Neural cell (in vitro differentiated cells): ENCODE measurements at regions not wholly inside any gene's neighbourhood (a gene's known extent, or its start where the extent isn't known, plus 50 kb on each side); places are given as distances from the start of the nearest gene placed in this dataset.
"Not testable (repeated sequence)": the region's sequence is repeated elsewhere in the genome, so short reads cannot be mapped to it uniquely, and the experiment has no call there.

Source experiments
- H2AFZ ChIP-seq: fragments of 200-600, 300-800 bp; sonication (generic), shearing (Covaris generic); 2 replicates; pipeline ENCODE4 v1.6.0; 2014; ENCODE audit warnings: low read depth, mild to moderate bottlenecking, antibody characterized with exemption, low read length, moderate library complexity
- H3F3A ChIP-seq: fragments of 200-600 bp; shearing (Covaris generic); 2 replicates; pipeline ENCODE4 v1.6.1; 2016; ENCODE audit warnings: mild to moderate bottlenecking, moderate library complexity, mixed read lengths, antibody characterized with exemption, low read length; ENCODE audit not compliant: insufficient read depth, poor library complexity, severe bottlenecking
- H3K27ac ChIP-seq: fragments of 200-600, 300-800 bp; sonication (generic), shearing (Covaris generic); 2 replicates; pipeline ENCODE4 v1.5.1; 2014; ENCODE audit warnings: mild to moderate bottlenecking, low read length, moderate library complexity
- H3K27me3 ChIP-seq: fragments of 300-800, 200-600 bp; sonication (generic), shearing (Covaris generic); 2 replicates; pipeline ENCODE4 v1.6.0; 2014; ENCODE audit warnings: mild to moderate bottlenecking, low read depth, low read length, moderate library complexity; ENCODE audit not compliant: insufficient read depth
- H3K36me3 ChIP-seq: fragments of 300-800, 200-600 bp; sonication (generic), shearing (Covaris generic); 2 replicates; pipeline ENCODE4 v1.5.1; 2014; ENCODE audit warnings: mild to moderate bottlenecking, antibody characterized with exemption, low read length, moderate library complexity; ENCODE audit not compliant: insufficient read depth
- H3K4me2 ChIP-seq: fragments of 300-800, 200-600 bp; sonication (generic), shearing (Covaris generic); 2 replicates; pipeline ENCODE4 v1.6.0; 2014; ENCODE audit warnings: mild to moderate bottlenecking, low read length
- H3K4me3 ChIP-seq: fragments of 300-800, 200-600 bp; sonication (generic), shearing (Covaris generic); 2 replicates; pipeline ENCODE4 v1.5.1; 2014; ENCODE audit warnings: mild to moderate bottlenecking, low read length, moderate library complexity
- H3K79me2 ChIP-seq: fragments of 200-600 bp; shearing (Covaris generic); replicated peaks from 2 replicates; pipeline ENCODE4 v1.6.0; 2014; ENCODE audit warnings: mild to moderate bottlenecking, low read length, moderate library complexity; ENCODE audit not compliant: insufficient read depth
- H3K9ac ChIP-seq: fragments of 300-800, 200-600 bp; sonication (generic), shearing (Covaris generic); 2 replicates; pipeline ENCODE4 v1.6.1; 2016; ENCODE audit warnings: mild to moderate bottlenecking, low read length, mixed read lengths
- H3K9me2 ChIP-seq: fragments of 200-600 bp; shearing (Covaris generic); 2 replicates; pipeline ENCODE4 v1.6.1; 2016; ENCODE audit warnings: mild to moderate bottlenecking, low read length, mixed read lengths; ENCODE audit not compliant: insufficient read depth
- H3K9me3 ChIP-seq: fragments of 200-600, 300-800 bp; sonication (generic), shearing (Covaris generic); 2 replicates; pipeline ENCODE4 v1.6.1; 2016; ENCODE audit warnings: mild to moderate bottlenecking, mixed run types, low read length, moderate library complexity, mixed read lengths
- H4K20me1 ChIP-seq: fragments of 200-600 bp; shearing (Covaris generic); 2 replicates; pipeline ENCODE4 v1.6.1; 2016; ENCODE audit warnings: mild to moderate bottlenecking, mixed run types; ENCODE audit not compliant: insufficient read depth
- CTCF ChIP-seq: fragments of 450-650 bp; IDR thresholded peaks from 2 replicates; pipeline ENCODE4 v1.5.1; 2014; ENCODE audit warnings: antibody characterized with exemption, mild to moderate bottlenecking, moderate library complexity; ENCODE audit not compliant: poor library complexity, severe bottlenecking
- EP300 ChIP-seq: fragments of 450-650 bp; conservative IDR thresholded peaks from 2 replicates; pipeline ENCODE4 v1.6.1; 2014; ENCODE audit warnings: antibody characterized with exemption, mild to moderate bottlenecking, moderate library complexity; ENCODE audit not compliant: poor library complexity, severe bottlenecking
- EZH2 ChIP-seq: fragments of 200-600, 300-800 bp; shearing (Covaris generic), sonication (generic); IDR thresholded peaks from 2 replicates; pipeline ENCODE4 v1.6.1; 2014; ENCODE audit warnings: antibody characterized with exemption, low read length, borderline replicate concordance, mild to moderate bottlenecking; ENCODE audit not compliant: insufficient read depth, poor library complexity, severe bottlenecking
- POLR2AphosphoS5 ChIP-seq: IDR thresholded peaks from 2 replicates; pipeline ENCODE4 v1.6.1; 2012
- RAD21 ChIP-seq: fragments of 450-650 bp; conservative IDR thresholded peaks from 2 replicates; pipeline ENCODE4 v1.6.1; 2014; ENCODE audit warnings: antibody characterized with exemption, mild to moderate bottlenecking, moderate library complexity
- REST ChIP-seq: IDR thresholded peaks from 2 replicates; pipeline ENCODE4 v1.6.1; 2012; ENCODE audit warnings: borderline replicate concordance
- SMC3 ChIP-seq: fragments of 450-650 bp; conservative IDR thresholded peaks from 2 replicates; pipeline ENCODE4 v1.6.1; 2014; ENCODE audit warnings: antibody characterized with exemption, mild to moderate bottlenecking, moderate library complexity; ENCODE audit not compliant: poor library complexity
- TAF1 ChIP-seq: IDR thresholded peaks from 2 replicates; pipeline ENCODE4 v1.6.1; 2012; ENCODE audit warnings: low read depth

- H3K36me3 ChIP-seq = no peaks in the 10 kb centered on the region
- H3K9me3 ChIP-seq = no peaks in the 10 kb centered on the region
- no peak for TF ChIP-seq POLR2AphosphoS5
- no peak for TF ChIP-seq SMC3
- H3K27ac ChIP-seq = no peak overlapping the region
- no peaks in the 10 kb centered on the region for H3K27me3 ChIP-seq
- no peak overlapping the region for H2AFZ ChIP-seq
- no peaks in the 10 kb centered on the region for H4K20me1 ChIP-seq
- no peak overlapping the region for H3K4me3 ChIP-seq
- no peaks in the 10 kb centered on the region for H3F3A ChIP-seq
- no peaks in the 10 kb centered on the region for H3K9me2 ChIP-seq
- no peak overlapping the region for H3K4me2 ChIP-seq
- no peak overlapping the region for H3K9ac ChIP-seq
- no peaks in the 10 kb centered on the region for H3K79me2 ChIP-seq
These were observed 101.7 kb upstream of the HAO2 start for GRCh38 chr1:119266858-119267257.

- not testable (repeated sequence) for H3K9ac ChIP-seq, H3K27ac ChIP-seq, H3F3A ChIP-seq, H3K36me3 ChIP-seq, H3K9me3 ChIP-seq, H4K20me1 ChIP-seq, H3K27me3 ChIP-seq, H3K79me2 ChIP-seq, H3K4me2 ChIP-seq, H3K4me3 ChIP-seq, H3K9me2 ChIP-seq, H2AFZ ChIP-seq
These were observed 101.3 kb upstream of the HAO2 start for GRCh38 chr1:119267288-119267687.

- H3K27me3 ChIP-seq = no peaks in the 10 kb centered on the region
- H3K27ac ChIP-seq = no peak overlapping the region
- no peaks in the 10 kb centered on the region for H4K20me1 ChIP-seq
- H3K79me2 ChIP-seq = no peaks in the 10 kb centered on the region
- H3F3A ChIP-seq = no peaks in the 10 kb centered on the region
- no peaks in the 10 kb centered on the region for H3K9me2 ChIP-seq
- no peak overlapping the region for H3K4me3 ChIP-seq
- TF ChIP-seq EP300 (no peak), RAD21 (no peak), TAF1 (no peak), REST (no peak), CTCF (no peak), EZH2 (no peak)
- H2AFZ ChIP-seq = no peak overlapping the region
- H3K9me3 ChIP-seq = no peaks in the 10 kb centered on the region
- no peaks in the 10 kb centered on the region for H3K36me3 ChIP-seq
- H3K4me2 ChIP-seq = no peak overlapping the region
- H3K9ac ChIP-seq = no peak overlapping the region
These were observed 99.7 kb upstream of the HAO2 start for GRCh38 chr1:119268879-119269278.
